Esophagus muscularis mucosa (tissue), 4 donors: ENCODE measurements at regions not wholly inside any gene's neighbourhood (a gene's known extent, or its start where the extent isn't known, plus 50 kb on each side); places are given as distances from the start of the nearest gene placed in this dataset.

Experiments used
- DNase-seq: peaks from one replicate; pipeline ENCODE4 v3.0.0-alpha.2; 2017; ENCODE audit errors: extremely low spot score
- H3K27ac ChIP-seq, 4 donors: fragments of 200-600 bp; sonication (generic); replicated peaks in 1 of 4; 1 replicate in 3 of 4; 2 replicates in 1 of 4; pipeline ENCODE4 v1.5.1; 2016 to 2019; ENCODE audit warnings: mild to moderate bottlenecking in 1 of 4
- H3K27me3 ChIP-seq, 4 donors: fragments of 200-600 bp; sonication (generic); one replicate each; pipeline versions ENCODE4 v1.5.1 to v1.6.0; 2016 to 2019
- H3K36me3 ChIP-seq, 4 donors: fragments of 200-600 bp; sonication (generic); one replicate each; pipeline ENCODE4 v1.5.1; 2016 to 2019
- H3K4me1 ChIP-seq, 4 donors: fragments of 200-600 bp; sonication (generic); one replicate each; pipeline ENCODE4 v1.5.1; 2016 to 2019
- H3K4me3 ChIP-seq, 4 donors: fragments of 200-600 bp; sonication (generic); 1 replicate in 2 of 4; 2 replicates in 2 of 4; pipeline ENCODE4 v1.5.1; 2016 to 2019; ENCODE audit warnings: mild to moderate bottlenecking in 4 of 4, moderate library complexity in 1 of 4
- H3K9me3 ChIP-seq, 4 donors: fragments of 200-600 bp; sonication (generic); 1 replicate in 3 of 4; 2 replicates in 1 of 4; pipeline ENCODE4 v1.5.1; 2016 to 2019
- EP300 ChIP-seq: sonication (generic); formaldehyde crosslinking; IDR thresholded peaks from one replicate; pipeline ENCODE4 v1.6.1; 2017; ENCODE audit warnings: antibody characterized with exemption
- POLR2A ChIP-seq: fragments of 450-650 bp; IDR thresholded peaks from one replicate; pipeline ENCODE4 v1.6.1; 2017; ENCODE audit warnings: antibody characterized with exemption, moderate library complexity, mild to moderate bottlenecking, low read depth
- POLR2AphosphoS5 ChIP-seq, 2 donors: sonication (generic); formaldehyde crosslinking; IDR thresholded peaks; one replicate each; pipeline ENCODE4 v1.6.1; 2017; ENCODE audit warnings: antibody characterized with exemption in 2 of 2
- WGBS: methylation state at CpG from one replicate; pipeline ENCODE4 v1.1.5; 2018; 5-methylcytosine and 5-hydroxymethylcytosine counted together
- intact Hi-C: fragments of 100-400 bp; cut with DNase I; formaldehyde crosslinking; loops from one replicate; pipeline ENCODE4 v1.15.1; 2023
- TF ChIP-seq, protein P1 (sequence below), 3 experiments: fragments of 200-600 bp in 2 of 3; fragments of 450-650 bp in 1 of 3; sonication (generic) in 2 of 3; IDR thresholded peaks; one replicate each; pipeline ENCODE4 v1.5.1; 2017 to 2019; ENCODE audit warnings: antibody characterized with exemption in 3 of 3, mild to moderate bottlenecking in 2 of 3, moderate library complexity in 1 of 3

DNA sequence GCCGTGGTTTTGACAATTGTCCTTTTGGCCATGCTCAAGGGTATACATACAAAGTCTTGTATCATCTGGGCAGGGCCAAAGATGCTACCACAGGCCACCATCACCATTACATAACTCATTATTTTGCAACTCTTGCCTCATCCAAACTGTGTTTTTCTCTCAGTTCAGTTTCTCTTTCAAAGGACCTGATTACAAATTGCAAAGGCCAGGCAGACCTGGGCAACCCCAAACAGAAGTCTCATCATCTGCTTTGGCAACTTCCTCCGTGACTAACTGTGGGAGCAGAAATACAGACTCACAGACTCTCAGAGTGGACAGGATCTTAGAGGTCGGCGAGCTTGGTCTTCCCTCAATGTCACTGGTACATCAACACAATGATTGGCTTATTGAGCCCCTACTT is 117.8 kb upstream of the NEDD9 start:
- WGBS, result 85% methylated on average over 4 of the region's 4 CpGs
- Histone ChIP-seq H3K27ac (no peak overlapping the region), H3K36me3 (no peaks in the 10 kb centered on the region), H3K4me1 (peaks cover 5 to 15% (median 8%) of the 10 kb centered on the region in 4 donors), H3K27me3 (no peaks in the 10 kb centered on the region), H3K9me3 (no peaks in the 10 kb centered on the region), H3K4me3 (no peak overlapping the region)
- DNase-seq, result no peak
- intact Hi-C loops, result no loop called here
- TF ChIP-seq POLR2A (no peak), EP300 (no peak), POLR2AphosphoS5 (IDR thresholded peaks at IDR 0.05) (peak in 1 of 2 donors; percentile 11)
- TF ChIP-seq, protein P1, sequence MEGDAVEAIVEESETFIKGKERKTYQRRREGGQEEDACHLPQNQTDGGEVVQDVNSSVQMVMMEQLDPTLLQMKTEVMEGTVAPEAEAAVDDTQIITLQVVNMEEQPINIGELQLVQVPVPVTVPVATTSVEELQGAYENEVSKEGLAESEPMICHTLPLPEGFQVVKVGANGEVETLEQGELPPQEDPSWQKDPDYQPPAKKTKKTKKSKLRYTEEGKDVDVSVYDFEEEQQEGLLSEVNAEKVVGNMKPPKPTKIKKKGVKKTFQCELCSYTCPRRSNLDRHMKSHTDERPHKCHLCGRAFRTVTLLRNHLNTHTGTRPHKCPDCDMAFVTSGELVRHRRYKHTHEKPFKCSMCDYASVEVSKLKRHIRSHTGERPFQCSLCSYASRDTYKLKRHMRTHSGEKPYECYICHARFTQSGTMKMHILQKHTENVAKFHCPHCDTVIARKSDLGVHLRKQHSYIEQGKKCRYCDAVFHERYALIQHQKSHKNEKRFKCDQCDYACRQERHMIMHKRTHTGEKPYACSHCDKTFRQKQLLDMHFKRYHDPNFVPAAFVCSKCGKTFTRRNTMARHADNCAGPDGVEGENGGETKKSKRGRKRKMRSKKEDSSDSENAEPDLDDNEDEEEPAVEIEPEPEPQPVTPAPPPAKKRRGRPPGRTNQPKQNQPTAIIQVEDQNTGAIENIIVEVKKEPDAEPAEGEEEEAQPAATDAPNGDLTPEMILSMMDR (IDR thresholded peaks at IDR 0.05), result no peak

DNA sequence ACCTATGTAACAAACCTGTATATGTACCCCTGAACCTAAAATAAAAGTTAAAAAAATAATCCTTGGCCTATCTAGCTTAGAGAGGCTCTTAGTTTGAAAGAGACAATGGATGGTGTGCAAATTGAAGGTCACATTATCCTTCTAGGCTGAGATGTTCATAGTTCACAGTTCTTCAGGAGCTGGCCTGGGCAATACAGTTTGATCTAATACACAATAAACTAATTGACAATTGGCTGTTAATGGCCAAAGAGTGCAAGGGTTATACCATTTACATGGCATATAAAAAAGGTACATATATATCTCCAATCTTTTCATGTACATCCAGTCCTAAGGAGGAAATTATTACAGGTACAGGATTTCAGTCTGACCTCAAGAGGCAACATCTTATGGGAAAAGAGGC is 117.4 kb upstream of the NEDD9 start:
- Histone ChIP-seq H3K27me3 (no peaks in the 10 kb centered on the region), H3K9me3 (no peaks in the 10 kb centered on the region), H3K36me3 (no peaks in the 10 kb centered on the region), H3K27ac (no peak overlapping the region), H3K4me1 (peaks cover 5 to 12% (median 7%) of the 10 kb centered on the region in 4 donors), H3K4me3 (no peak overlapping the region)
- no peak for TF ChIP-seq POLR2A
- no peak for TF ChIP-seq EP300
- TF ChIP-seq, protein P1 (IDR thresholded peaks at IDR 0.05), result no peak
- no peak for TF ChIP-seq POLR2AphosphoS5 (IDR thresholded peaks at IDR 0.05)
- intact Hi-C loops, result no loop called here
- DNase-seq, result no peak

DNA sequence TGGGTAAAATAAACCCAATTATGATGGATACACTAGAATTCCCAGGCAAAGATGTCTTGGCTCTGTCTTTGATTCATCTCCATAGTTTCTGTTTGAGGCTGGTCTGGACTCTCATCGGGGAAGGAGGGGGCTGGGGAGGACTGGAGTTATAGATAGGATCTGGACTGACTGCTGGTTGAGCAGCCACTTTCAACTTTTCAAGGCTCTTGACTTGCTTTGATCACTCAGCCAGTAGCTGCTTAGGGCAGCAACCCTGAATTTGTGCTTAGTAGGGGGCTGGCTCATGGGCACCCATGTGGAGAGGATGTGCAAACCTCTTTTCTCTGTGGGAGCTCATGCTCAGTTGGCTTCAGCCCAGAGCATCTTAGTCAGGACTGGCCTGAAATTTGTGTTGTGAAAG is 114.0 kb upstream of the NEDD9 start:
- no peak overlapping the region for H3K4me3 ChIP-seq
- no peaks in the 10 kb centered on the region for H3K4me1 ChIP-seq
- intact Hi-C loops, result no loop called here
- H3K27me3 ChIP-seq, result no peaks in the 10 kb centered on the region
- TF ChIP-seq POLR2A (no peak), POLR2AphosphoS5 (IDR thresholded peaks at IDR 0.05) (no peak), EP300 (no peak)
- TF ChIP-seq, protein P1 (IDR thresholded peaks at IDR 0.05), result no peak
- no peaks in the 10 kb centered on the region for H3K36me3 ChIP-seq
- WGBS, result 62% methylated on average over 1 of the region's 1 CpG
- DNase-seq, result no peak
- H3K27ac ChIP-seq, result no peak overlapping the region
- peaks cover 0 to 2% (median 0%) of the 10 kb centered on the region in 4 donors for H3K9me3 ChIP-seq

- Histone ChIP-seq H3K4me3 (no peak overlapping the region), H3K4me1 (no peaks in the 10 kb centered on the region), H3K36me3 (no peaks in the 10 kb centered on the region), H3K27ac (no peak overlapping the region), H3K9me3 (peaks cover 0 to 6% (median 0%) of the 10 kb centered on the region in 4 donors), H3K27me3 (no peaks in the 10 kb centered on the region)
- DNase-seq, result no peak
- WGBS, result 88% methylated on average over 5 of the region's 5 CpGs
- intact Hi-C loops, result no loop called here
- TF ChIP-seq POLR2AphosphoS5 (IDR thresholded peaks at IDR 0.05), result no peak
Observed at GRCh38 chr6:11345536-11345935, 113.1 kb upstream of the NEDD9 start.

- peaks cover 0 to 6% (median 0%) of the 10 kb centered on the region in 4 donors for H3K9me3 ChIP-seq
- no peaks in the 10 kb centered on the region for H3K36me3 ChIP-seq
- no peak overlapping the region for H3K4me3 ChIP-seq
- TF ChIP-seq POLR2A, result no peak
- TF ChIP-seq POLR2AphosphoS5 (IDR thresholded peaks at IDR 0.05), result no peak
- TF ChIP-seq, protein P1 (IDR thresholded peaks at IDR 0.05), result no peak
- no peak for TF ChIP-seq EP300
- H3K4me1 ChIP-seq, result no peaks in the 10 kb centered on the region
- WGBS, result 78% methylated on average over 6 of the region's 6 CpGs
- no peak overlapping the region for H3K27ac ChIP-seq
- intact Hi-C loops, result no loop called here
- no peaks in the 10 kb centered on the region for H3K27me3 ChIP-seq
- DNase-seq, result no peak
Observed at GRCh38 chr6:11343963-11344723, 111.7 kb upstream of the NEDD9 start.
